ENCODE measurements at regions not wholly inside any gene's neighbourhood (a gene's known extent, or its start where the extent isn't known, plus 50 kb on each side); places are given as distances from the start of the nearest gene placed in this dataset.
A peak's percentile ranks its signal among the peaks of the same experiment; 100 is the strongest.

DNA sequence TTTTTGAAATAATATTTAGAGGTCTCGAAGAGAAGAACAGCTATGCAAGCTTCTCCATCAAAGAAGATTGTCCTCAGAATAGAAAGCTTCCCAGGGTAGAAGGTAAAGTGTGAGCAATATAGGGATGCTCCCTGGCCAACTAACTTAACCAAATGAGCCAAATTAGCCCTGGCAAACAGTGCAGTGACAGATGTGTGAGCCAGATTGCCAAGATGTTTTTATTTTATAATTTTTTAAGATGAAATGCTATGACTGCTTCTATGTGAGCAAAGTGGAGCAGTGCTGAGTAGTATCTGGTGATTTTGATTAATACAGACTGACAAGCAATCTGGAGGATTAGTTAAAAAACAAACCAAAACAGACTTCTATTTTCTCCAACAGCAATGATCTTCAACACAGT lies 202.1 kb downstream of the NOVA1 start:
- no peak overlapping the region for H3K4me3 Mint-ChIP-seq

GRCh38 chr14:26394150-26394810 lies 203.6 kb downstream of the NOVA1 start:
- DNase-seq (ENCODE audit: low spot score in 2 of 2, unreplicated experiment in 2 of 2) = peak; percentile 33 to 71

More for the DNA sequence above, 202.1 kb downstream of the NOVA1 start:
- H3K27me3 Mint-ChIP-seq (ENCODE audit: low read depth) = peaks cover 77% of the 10 kb centered on the region
- DNase-seq (ENCODE audit: low spot score in 2 of 2, unreplicated experiment in 2 of 2) = no peak
- TF ChIP-seq, protein P1, sequence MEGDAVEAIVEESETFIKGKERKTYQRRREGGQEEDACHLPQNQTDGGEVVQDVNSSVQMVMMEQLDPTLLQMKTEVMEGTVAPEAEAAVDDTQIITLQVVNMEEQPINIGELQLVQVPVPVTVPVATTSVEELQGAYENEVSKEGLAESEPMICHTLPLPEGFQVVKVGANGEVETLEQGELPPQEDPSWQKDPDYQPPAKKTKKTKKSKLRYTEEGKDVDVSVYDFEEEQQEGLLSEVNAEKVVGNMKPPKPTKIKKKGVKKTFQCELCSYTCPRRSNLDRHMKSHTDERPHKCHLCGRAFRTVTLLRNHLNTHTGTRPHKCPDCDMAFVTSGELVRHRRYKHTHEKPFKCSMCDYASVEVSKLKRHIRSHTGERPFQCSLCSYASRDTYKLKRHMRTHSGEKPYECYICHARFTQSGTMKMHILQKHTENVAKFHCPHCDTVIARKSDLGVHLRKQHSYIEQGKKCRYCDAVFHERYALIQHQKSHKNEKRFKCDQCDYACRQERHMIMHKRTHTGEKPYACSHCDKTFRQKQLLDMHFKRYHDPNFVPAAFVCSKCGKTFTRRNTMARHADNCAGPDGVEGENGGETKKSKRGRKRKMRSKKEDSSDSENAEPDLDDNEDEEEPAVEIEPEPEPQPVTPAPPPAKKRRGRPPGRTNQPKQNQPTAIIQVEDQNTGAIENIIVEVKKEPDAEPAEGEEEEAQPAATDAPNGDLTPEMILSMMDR (IDR thresholded peaks at IDR 0.05; ENCODE audit: unreplicated experiment) = no peak
- H3K9me3 Mint-ChIP-seq = no peaks in the 10 kb centered on the region
- H3K27ac Mint-ChIP-seq = no peak overlapping the region
- H3K4me1 Mint-ChIP-seq = peaks cover 35% of the 10 kb centered on the region
- no peaks in the 10 kb centered on the region for H3K36me3 Mint-ChIP-seq

DNA sequence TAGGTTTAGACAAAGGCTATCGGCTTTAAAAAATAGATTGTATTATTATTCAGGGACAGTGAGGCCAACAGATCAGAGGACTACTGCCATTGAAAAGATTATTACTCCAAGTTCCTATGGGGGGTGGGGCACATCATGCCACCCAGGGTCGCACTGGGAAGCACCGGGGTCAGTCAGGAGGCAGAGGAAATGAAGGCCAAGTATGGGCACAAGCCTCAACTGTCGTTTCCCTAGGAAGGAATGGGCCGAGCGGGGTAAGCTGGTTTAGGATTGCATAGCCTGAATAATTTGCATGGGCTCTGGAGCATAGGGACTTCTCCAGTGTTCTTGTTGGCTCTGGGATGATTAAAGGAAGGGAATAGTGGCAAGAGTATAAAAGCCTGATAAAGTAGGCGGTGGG lies 205.3 kb downstream of the NOVA1 start:
- Mint-ChIP-seq H3K27ac (no peak overlapping the region), H3K4me3 (no peak overlapping the region), H3K4me1 (peaks cover 32% of the 10 kb centered on the region), H3K9me3 (no peaks in the 10 kb centered on the region), H3K36me3 (no peaks in the 10 kb centered on the region), H3K27me3 (ENCODE audit: low read depth) (peaks cover 79% of the 10 kb centered on the region)
- no peak for DNase-seq (ENCODE audit: low spot score in 2 of 2, unreplicated experiment in 2 of 2)
- TF ChIP-seq, protein P1 (IDR thresholded peaks at IDR 0.05; ENCODE audit: unreplicated experiment) = no peak

More at GRCh38 chr14:26394150-26394810, 203.6 kb downstream of the NOVA1 start:
- no peak overlapping the region for H3K4me3 Mint-ChIP-seq
- no peaks in the 10 kb centered on the region for H3K9me3 Mint-ChIP-seq
- H3K27ac Mint-ChIP-seq = peak overlapping the region; percentile 68
- TF ChIP-seq, protein P1 (IDR thresholded peaks at IDR 0.05; ENCODE audit: unreplicated experiment) = no peak
- H3K36me3 Mint-ChIP-seq = no peaks in the 10 kb centered on the region
- peaks cover 77% of the 10 kb centered on the region for H3K27me3 Mint-ChIP-seq (ENCODE audit: low read depth)
- H3K4me1 Mint-ChIP-seq = peaks cover 32% of the 10 kb centered on the region

DNA sequence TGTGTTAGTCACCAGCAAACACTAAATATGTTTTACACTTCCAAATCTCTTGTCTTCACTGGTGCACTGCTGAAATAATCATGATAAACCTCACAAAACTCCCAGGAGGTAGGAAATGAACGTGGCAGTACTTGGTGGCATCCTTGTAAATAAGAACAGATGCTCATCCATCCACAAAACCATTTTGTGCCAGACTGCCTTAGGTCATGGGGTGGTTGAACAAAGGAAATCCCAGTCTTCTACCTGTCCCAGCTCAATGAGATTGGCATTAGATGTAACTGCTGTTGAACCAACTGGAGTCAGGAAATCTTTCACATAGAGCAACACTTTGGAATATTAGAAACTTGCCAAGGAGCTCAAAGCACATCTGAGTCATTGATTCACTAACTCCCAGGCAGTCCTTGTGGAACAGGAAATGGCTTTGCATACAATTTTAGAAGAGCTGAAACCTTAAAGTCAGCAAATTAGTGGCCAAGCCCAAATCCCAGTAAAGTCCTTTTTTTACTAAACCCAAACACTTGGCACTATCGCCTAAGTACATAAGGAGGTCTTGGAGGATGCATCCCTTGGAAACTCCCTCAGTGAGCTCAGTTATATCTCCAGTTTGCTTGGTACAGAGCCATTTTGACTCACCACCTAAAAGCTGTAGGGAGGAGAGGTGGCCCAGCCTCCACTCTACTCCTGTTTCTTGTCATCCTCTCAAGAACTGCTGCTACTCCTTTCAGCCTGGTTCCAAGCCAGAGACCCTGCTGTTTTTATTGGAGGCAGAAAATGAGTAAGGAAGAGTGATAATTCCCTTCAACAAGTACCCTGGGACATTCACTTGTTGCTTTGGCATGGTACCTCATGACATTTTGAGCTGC lies 208.0 kb downstream of the NOVA1 start:
- no peaks in the 10 kb centered on the region for H3K9me3 Mint-ChIP-seq
- H3K4me1 Mint-ChIP-seq = peaks cover 24% of the 10 kb centered on the region
- H3K27ac Mint-ChIP-seq = no peak overlapping the region
- DNase-seq (ENCODE audit: low spot score in 2 of 2, unreplicated experiment in 2 of 2) = no peak
- peaks cover 73% of the 10 kb centered on the region for H3K27me3 Mint-ChIP-seq (ENCODE audit: low read depth)
- no peaks in the 10 kb centered on the region for H3K36me3 Mint-ChIP-seq
- H3K4me3 Mint-ChIP-seq = no peak overlapping the region
- TF ChIP-seq, protein P1 (IDR thresholded peaks at IDR 0.05; ENCODE audit: unreplicated experiment) = no peak

DNA sequence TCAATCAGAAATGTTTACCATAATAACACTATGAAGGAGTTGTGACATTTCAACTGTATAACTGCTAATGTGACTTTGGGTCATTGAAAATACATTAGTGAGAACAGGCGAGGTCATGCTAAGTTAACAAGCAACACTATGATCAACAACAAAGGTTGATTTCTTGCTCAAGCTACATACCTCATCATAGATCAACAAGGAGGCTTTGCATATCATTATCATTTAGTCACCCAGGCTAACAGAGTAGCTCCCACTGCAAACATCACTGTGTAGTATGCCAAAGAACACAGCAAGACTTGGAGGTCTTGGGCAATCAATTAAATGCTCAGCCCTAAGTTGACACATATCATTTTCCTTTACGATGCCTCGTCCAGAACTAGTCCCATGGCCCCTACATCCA lies 212.5 kb downstream of the NOVA1 start:
- peaks cover 14% of the 10 kb centered on the region for H3K4me1 Mint-ChIP-seq
- DNase-seq (ENCODE audit: low spot score in 2 of 2, unreplicated experiment in 2 of 2) = no peak
- H3K27ac Mint-ChIP-seq = no peak overlapping the region
- TF ChIP-seq, protein P1 (IDR thresholded peaks at IDR 0.05; ENCODE audit: unreplicated experiment) = no peak
- no peaks in the 10 kb centered on the region for H3K36me3 Mint-ChIP-seq
- peaks cover 50% of the 10 kb centered on the region for H3K27me3 Mint-ChIP-seq (ENCODE audit: low read depth)
- H3K9me3 Mint-ChIP-seq = no peaks in the 10 kb centered on the region
- H3K4me3 Mint-ChIP-seq = no peak overlapping the region
